Esophagus muscularis mucosa (tissue), 3 donors: ENCODE measurements at regions not wholly inside any gene's neighbourhood (a gene's known extent, or its start where the extent isn't known, plus 50 kb on each side); places are given as distances from the start of the nearest gene placed in this dataset.

Experiments
- CTCF ChIP-seq, 3 experiments: fragments of 200-600 bp in 2 of 3; fragments of 450-650 bp in 1 of 3; sonication (generic) in 2 of 3; IDR thresholded peaks; one replicate each; pipeline ENCODE4 v1.5.1; 2017 to 2019; ENCODE audit warnings: antibody characterized with exemption in 3 of 3, mild to moderate bottlenecking in 2 of 3, moderate library complexity in 1 of 3
- POLR2A ChIP-seq: fragments of 450-650 bp; IDR thresholded peaks from one replicate; pipeline ENCODE4 v1.6.1; 2017; ENCODE audit warnings: antibody characterized with exemption, moderate library complexity, mild to moderate bottlenecking, low read depth

DNA sequence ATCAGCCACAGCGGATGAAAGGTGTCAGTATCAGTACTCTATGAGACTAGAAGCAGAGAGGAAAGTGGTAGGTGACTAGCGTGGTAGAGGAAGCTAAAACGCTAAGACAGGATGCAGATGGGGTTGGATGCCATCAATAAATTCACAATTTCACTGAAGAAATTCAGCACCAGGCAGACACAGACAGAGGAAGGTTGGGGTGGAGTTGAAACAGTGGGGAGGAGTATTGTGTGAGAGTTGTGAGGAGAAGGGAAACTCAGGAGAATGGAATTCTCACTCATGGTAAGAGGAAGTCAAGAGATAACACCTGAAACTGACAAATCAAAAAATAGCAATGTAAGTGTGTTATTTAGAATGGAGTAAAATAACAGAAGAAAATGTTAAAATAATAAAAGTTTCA lies 208.5 kb upstream of the DAB1 start:
- TF ChIP-seq CTCF (IDR thresholded peaks at IDR 0.05), result no peak
- TF ChIP-seq POLR2A, result no peak
